ENCODE measurements at regions not wholly inside any gene's neighbourhood (a gene's known extent, or its start where the extent isn't known, plus 50 kb on each side); places are given as distances from the start of the nearest gene placed in this dataset.

- DNase-seq = no peak
These were observed 135.4 kb upstream of the SLC30A5 start for GRCh38 chr5:68958428-68958827.

GRCh38 chr5:68960456-68960855, 133.4 kb upstream of the SLC30A5 start:
- no peak for DNase-seq

GRCh38 chr5:68960961-68961360, 132.9 kb upstream of the SLC30A5 start:
- no peak for DNase-seq

- DNase-seq = no peak
These were observed 132.1 kb upstream of the SLC30A5 start for GRCh38 chr5:68961762-68962161.

GRCh38 chr5:68962757-68963484, 130.9 kb upstream of the SLC30A5 start:
- peak in 1 of 5 experiments; percentile 9 for DNase-seq

DNA sequence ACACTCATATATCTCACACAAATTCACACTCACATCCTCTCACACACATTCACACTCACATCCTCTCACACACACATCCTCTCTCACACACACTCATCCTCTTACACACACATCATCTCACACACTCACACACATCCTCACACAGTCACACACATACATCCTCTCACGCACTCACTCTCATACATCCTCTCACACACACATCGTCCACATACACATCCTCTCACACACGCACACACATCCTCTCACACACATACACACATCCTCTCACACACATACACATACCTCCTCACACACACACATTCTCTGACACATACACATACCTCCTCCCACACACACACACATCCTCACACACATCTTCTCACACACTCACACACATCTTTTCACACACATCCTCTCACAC, 129.1 kb upstream of the SLC30A5 start:
- peak in 1 of 5 experiments; percentile 53 for DNase-seq

GRCh38 chr5:68965926-68966325, 127.9 kb upstream of the SLC30A5 start:
- no peak for DNase-seq

DNA sequence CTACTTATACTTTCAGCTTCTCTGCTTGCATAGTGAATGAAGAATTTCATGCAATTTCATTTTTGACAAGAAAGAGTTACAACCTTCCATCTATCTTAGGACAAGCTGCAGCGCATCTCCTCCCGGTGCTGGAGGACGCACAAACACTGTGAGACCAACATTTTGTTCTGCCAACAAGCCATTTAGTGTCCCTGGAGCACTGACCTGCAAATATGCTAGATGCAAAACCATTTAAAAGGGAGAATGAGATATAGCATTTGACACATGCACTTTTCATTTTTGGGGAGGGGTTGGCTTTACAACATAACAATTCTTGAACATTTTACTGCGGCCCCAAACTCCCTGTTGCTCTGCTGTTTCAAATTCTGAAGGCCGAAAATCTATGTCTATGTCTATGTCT, 127.2 kb upstream of the SLC30A5 start:
- DNase-seq = no peak

- DNase-seq = no peak
These were observed 125.4 kb upstream of the SLC30A5 start for GRCh38 chr5:68968429-68968828.

DNA sequence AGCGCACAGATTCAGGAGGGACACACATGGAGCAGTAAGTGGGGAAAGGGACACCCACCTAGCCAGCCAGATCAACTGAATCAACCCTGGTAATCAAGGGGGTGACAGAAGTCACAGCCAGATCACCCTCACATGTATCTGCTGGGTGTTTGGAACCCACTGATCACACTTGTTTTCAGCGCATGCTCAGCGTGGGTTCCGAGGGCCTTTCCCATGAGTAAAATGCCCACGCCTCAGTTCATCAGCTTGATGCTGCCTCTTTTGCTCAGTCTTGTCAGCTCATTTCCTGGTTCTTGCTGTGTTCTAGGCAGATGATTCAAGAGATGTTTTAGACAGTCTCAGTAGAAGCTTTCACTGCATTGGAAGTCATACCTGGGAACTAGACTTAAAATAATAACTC, 123.2 kb upstream of the SLC30A5 start:
- peak in 1 of 5 experiments; percentile 18 for DNase-seq

- DNase-seq = no peak
These were observed 120.1 kb upstream of the SLC30A5 start for GRCh38 chr5:68973696-68974095.

- DNase-seq = no peak
These were observed 110.8 kb upstream of the SLC30A5 start for GRCh38 chr5:68983043-68983442.

DNA sequence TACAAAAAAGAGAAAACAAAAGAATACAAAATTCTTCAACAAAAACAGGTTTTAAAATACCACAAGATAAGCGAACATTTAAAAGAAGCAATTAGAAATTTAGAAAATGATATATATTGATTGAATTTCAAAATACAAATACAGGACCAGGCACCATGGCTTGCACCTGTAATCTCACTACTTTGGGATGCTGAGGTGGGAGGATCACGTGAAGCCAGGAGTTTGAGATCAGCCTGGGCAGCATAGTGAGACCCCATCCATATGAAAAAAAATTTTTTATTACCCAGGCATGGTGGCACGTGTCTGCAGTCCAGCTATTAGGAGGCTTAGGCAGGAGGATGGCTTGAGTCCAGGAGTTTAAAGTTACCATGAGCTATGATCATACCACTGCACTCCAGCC, 109.9 kb upstream of the SLC30A5 start:
- DNase-seq = no peak

DNA sequence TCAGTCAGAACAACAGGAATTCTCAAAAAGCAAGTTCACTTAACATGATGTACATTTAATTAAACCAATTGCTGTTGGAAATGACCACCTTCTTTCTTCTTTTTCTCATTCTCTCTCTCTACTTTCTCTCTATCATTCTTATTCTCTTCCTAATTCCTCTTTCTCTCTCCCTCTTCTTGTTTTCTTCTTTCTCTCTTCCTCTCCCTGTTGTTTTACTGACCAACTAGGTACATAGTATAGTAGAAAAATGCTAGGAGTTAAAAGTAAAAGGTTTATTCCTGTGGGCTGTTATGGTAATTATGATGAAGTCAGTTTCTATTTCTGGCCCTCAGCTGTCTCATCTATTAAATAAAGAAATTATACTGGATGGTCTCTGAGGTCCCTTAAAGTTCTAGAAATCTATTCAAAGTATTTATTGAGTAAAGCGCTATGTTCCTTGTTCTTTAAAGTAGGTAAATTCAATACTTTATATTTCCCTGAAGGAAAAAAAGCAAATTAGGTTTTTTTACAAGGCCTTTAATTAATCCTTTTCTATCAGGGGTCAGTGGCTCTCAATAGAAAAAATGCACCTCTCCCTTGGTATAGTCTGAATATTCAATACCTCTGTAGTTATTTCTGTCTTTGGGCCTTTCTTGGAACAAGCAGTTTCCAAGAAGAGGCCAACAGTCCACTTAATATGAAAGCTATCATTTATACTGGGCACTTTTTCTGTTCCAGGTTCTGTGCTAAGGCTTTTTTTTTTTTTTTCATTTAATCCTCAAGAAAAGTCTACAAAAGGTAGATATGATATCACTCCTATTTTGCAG, 102.3 kb upstream of the SLC30A5 start:
- DNase-seq = no peak

- DNase-seq = peak in 1 of 5 experiments; percentile 84
These were observed 99.2 kb upstream of the SLC30A5 start for GRCh38 chr5:68994645-68995044.

DNA sequence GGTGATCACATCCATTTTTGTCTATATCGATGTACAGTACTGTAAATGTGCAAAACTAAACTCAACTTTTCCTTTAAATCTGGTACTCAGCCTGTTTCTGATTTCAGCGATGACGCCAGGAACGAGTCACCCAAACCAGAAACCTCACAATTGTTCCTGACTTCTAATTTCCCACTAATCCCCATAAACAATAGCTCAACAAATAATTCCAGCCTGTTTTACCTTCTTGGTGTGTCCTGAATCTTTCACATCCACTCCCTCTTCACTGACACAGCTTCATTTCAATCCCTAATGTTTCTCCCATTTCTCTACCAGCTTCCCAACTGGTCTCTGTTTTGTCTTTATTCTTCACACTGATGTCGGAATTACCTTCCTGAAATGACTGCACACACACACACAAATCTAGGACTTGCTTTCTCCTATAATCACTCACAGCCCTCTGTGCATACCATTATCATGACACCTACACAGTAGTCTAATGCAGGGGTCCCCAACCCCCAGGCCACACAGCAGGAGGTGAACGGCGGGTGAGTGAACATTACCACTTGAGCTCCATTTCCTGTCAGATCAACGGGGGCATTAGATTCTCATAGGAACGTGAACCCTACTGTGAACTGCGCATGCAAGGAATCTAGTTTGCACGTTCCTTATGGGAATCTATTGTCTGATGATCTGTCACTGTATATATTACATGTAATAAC, 97.8 kb upstream of the SLC30A5 start:
- DNase-seq = peak in 1 of 5 experiments; percentile 15

- no peak for DNase-seq
These were observed 94.6 kb upstream of the SLC30A5 start for GRCh38 chr5:68999181-68999580.

DNA sequence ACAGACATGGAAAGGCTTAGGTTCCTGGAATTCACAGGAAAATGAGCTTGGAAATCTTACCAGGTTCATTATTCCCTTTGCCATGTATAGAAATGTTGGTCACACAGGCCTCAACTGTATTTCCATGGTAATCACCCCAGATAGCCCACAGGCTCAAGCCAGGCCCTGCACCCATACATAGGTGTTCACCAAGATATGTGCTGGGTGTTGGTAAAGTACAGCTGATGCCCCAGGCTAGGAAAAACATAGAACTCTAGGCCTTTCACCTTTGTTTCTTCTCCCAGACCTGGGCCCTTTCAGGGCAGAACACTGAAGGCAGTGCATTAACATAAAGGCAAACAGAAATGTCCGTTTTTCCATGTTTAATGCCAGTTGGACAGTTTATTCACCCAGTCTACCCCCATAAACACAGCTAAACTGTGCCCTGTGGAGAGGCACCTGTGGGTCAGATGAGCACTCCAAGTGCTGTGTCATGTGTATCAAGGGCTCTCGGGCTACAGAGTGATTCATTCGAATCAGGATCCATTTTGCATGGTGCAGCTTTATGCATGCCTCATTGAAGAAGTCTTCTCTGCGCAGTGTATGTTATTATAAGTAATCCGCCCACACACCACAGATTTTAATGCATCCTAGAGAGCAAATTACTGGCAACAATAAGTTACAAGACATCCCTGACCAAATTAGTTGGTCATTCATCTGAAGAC, 93.4 kb upstream of the SLC30A5 start:
- DNase-seq = no peak

- no peak for DNase-seq
These were observed 92.9 kb upstream of the SLC30A5 start for GRCh38 chr5:69000949-69001348.

DNA sequence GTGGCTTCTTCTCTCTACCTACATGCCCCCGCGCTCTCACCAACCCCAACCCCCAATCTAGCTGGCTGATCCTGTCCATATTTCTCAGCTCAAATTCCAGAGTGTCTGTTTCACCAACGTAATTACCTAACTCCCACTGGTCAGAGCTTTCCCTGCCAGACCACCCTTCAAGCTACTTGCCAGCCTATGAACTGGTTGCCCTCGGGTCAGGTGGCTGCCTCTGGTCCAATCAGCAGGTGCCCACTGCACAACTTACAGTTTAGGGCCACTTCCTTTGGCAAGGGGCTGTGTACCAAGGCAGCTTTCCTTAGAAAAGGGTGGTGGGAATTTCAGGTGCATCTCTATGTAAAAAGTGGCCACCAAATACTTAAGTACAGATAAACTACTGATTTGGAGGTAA, 92.2 kb upstream of the SLC30A5 start:
- no peak for DNase-seq

DNA sequence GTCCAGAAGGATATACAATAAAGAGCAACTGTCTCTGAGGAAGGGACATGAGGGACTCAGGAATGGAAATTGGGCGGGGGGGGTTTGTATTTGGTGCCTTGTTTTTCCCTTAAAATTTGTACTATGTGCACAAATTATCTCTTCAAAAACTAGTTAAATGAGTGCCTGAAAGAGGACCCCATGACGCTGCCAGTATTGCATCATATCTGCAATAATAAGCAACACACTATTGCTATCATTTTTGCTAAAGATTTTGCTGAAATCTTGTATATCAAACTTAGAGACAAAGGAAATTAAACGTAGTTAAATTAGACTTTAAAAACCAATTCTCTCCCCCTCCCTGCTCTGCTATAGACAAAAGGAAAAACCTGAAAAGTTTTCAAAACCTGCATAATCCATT, 89.7 kb upstream of the SLC30A5 start:
- no peak for DNase-seq

DNA sequence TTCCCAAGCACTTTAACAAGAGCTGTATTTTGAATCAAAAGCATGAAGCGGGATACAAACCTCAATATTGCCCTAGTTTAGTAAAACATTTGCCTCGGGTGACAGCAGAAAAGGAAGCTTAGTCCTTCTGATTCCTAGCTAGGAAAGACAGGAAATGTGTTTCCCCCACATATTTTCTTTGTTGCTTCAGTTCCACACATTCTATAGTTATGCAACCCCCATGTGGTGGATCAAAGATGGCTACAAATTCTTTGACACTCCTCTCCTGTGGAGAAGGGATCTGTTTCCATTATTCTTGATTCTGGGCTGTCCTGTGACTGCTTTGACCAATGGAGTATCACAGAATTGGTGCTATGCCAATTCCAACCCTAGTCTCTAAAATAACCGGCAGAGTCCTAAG, 89.1 kb upstream of the SLC30A5 start:
- no peak for DNase-seq

DNA sequence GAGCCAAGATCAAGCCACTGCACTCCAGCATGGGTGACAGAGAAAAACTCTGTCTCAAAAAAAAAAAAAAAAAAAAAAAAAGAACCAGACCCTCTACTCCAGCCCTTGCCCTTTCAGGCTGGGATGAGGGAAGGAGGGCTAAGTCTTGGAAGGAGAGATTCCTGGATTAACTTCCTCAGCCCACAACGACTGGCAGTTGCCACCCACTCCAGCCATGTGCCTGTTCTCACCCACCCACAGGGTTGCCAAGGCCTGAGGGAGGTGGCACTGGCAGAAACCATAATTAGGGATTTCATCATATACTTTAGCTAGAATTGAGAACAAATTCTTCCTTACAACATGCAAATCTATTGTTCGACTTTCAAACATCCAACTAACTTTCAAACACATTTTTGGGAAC, 87.8 kb upstream of the SLC30A5 start:
- no peak for DNase-seq
